NCI-H2081 (cell line): ENCODE measurements at regions not wholly inside any gene's neighbourhood (a gene's known extent, or its start where the extent isn't known, plus 50 kb on each side); places are given as distances from the start of the nearest gene placed in this dataset.
"Not testable (repeated sequence)": the region's sequence is repeated elsewhere in the genome, so short reads cannot be mapped to it uniquely, and the experiment has no call there.

Experiments used
- DNase-seq, 2 experiments: peaks; one replicate each; lab custom pipeline; 2025; lab: John Stamatoyannopoulos, UW

- no peak for DNase-seq
Measured at GRCh38 chr18:40157120-40157519, 1797.9 kb upstream of the PIK3C3 start.

GRCh38 chr18:40152859-40153258, 1802.2 kb upstream of the PIK3C3 start:
- no peak for DNase-seq

GRCh38 chr18:40148960-40149359, 1806.1 kb upstream of the PIK3C3 start:
- no peak for DNase-seq

GRCh38 chr18:40133253-40133652, 1821.8 kb upstream of the PIK3C3 start:
- DNase-seq, result no peak

- DNase-seq, result not testable (repeated sequence)
Measured at GRCh38 chr18:40132438-40132837, 1822.6 kb upstream of the PIK3C3 start.

- no peak for DNase-seq
Measured at GRCh38 chr18:40124107-40124506, 1830.9 kb upstream of the PIK3C3 start.

GRCh38 chr18:40120796-40121391, 1834.1 kb upstream of the PIK3C3 start:
- DNase-seq, result no peak

GRCh38 chr18:40120356-40120755, 1834.7 kb upstream of the PIK3C3 start:
- no peak for DNase-seq

- DNase-seq, result not testable (repeated sequence)
Measured at GRCh38 chr18:40119581-40119980, 1835.5 kb upstream of the PIK3C3 start.

GRCh38 chr18:40110455-40110854, 1844.6 kb upstream of the PIK3C3 start:
- DNase-seq, result no peak

- no peak for DNase-seq
Measured at GRCh38 chr18:40109252-40110049, 1845.6 kb upstream of the PIK3C3 start.

- no peak for DNase-seq
Measured at GRCh38 chr18:40108596-40108995, 1846.4 kb upstream of the PIK3C3 start.

- no peak for DNase-seq
Measured at GRCh38 chr18:40102903-40103302, 1852.1 kb upstream of the PIK3C3 start.

GRCh38 chr18:40099641-40100040, 1855.4 kb upstream of the PIK3C3 start:
- DNase-seq, result no peak

GRCh38 chr18:40096675-40097074, 1858.4 kb upstream of the PIK3C3 start:
- DNase-seq, result no peak

- no peak for DNase-seq
Measured at GRCh38 chr18:40094441-40094840, 1860.6 kb upstream of the PIK3C3 start.

GRCh38 chr18:40088130-40088529, 1866.9 kb upstream of the PIK3C3 start:
- DNase-seq, result no peak

GRCh38 chr18:40079786-40080185, 1875.2 kb upstream of the PIK3C3 start:
- DNase-seq, result no peak

GRCh38 chr18:40075616-40076015, 1879.4 kb upstream of the PIK3C3 start:
- DNase-seq, result peak in 1 of 2 experiments; percentile 42

- DNase-seq, result no peak
Measured at GRCh38 chr18:40072761-40073160, 1882.3 kb upstream of the PIK3C3 start.

GRCh38 chr18:40066368-40066767, 1888.7 kb upstream of the PIK3C3 start:
- DNase-seq, result no peak

- DNase-seq, result no peak
Measured at GRCh38 chr18:40063488-40063887, 1891.5 kb upstream of the PIK3C3 start.

GRCh38 chr18:40061086-40061485, 1893.9 kb upstream of the PIK3C3 start:
- DNase-seq, result no peak

GRCh38 chr18:40060562-40060961, 1894.5 kb upstream of the PIK3C3 start:
- no peak for DNase-seq
